Naive thymus-derived CD8-positive, alpha-beta T cell (primary cell): ENCODE measurements at regions not wholly inside any gene's neighbourhood (a gene's known extent, or its start where the extent isn't known, plus 50 kb on each side); places are given as distances from the start of the nearest gene placed in this dataset.

ENCODE experiments used
- ATAC-seq, 2 donors: fragments of 150-1000 bp; cut with Tn5 transposase in 1 of 2; sonication (Bioruptor Pico), chemical (Tn5 transposase) in 1 of 2; 1 replicate in 1 of 2; 2 replicates in 1 of 2; pipeline ENCODE4 v1.10.0; 2021; ENCODE audit warnings: mild to moderate bottlenecking in 2 of 2, moderate library complexity in 2 of 2
- POLR2A ChIA-PET: fragments of 350-600 bp; sonication (Branson Sonifier 250); formaldehyde crosslinking; loops from one replicate; lab custom pipeline; 2021; ENCODE audit warnings: antibody characterized with exemption; lab: Charles Lee
- DNase-seq, 10 donors: peaks; one replicate each; pipeline versions ENCODE4 v3.0.0 to v3.0.0-alpha.2; 2020 to 2022
- H3K27ac Mint-ChIP-seq, 10 donors: one replicate each; pipeline ENCODE4 v1.8.0; 2020 to 2022; ENCODE audit warnings: mild to moderate bottlenecking in 10 of 10, mixed read lengths in 10 of 10, moderate library complexity in 4 of 10, inconsistent platforms in 1 of 10
- H3K27me3 Mint-ChIP-seq, 5 donors: one replicate each; pipeline ENCODE4 v1.8.0; 2021 to 2022; ENCODE audit warnings: mixed read lengths in 5 of 5
- H3K36me3 Mint-ChIP-seq, 3 donors: one replicate each; pipeline ENCODE4 v1.8.0; 2020 to 2022; ENCODE audit warnings: mixed read lengths in 3 of 3, mild to moderate bottlenecking in 2 of 3, inconsistent platforms in 1 of 3
- H3K4me1 Mint-ChIP-seq, 4 donors: one replicate each; pipeline ENCODE4 v1.8.0; 2021 to 2022; ENCODE audit warnings: mixed read lengths in 4 of 4
- H3K4me3 Mint-ChIP-seq, 10 donors: one replicate each; pipeline ENCODE4 v1.8.0; 2020 to 2022; ENCODE audit warnings: mild to moderate bottlenecking in 10 of 10, mixed read lengths in 10 of 10, moderate library complexity in 6 of 10, inconsistent platforms in 1 of 10
- H3K9me3 Mint-ChIP-seq, 9 donors: one replicate each; pipeline ENCODE4 v1.8.0; 2020 to 2022; ENCODE audit warnings: mixed read lengths in 9 of 9, mild to moderate bottlenecking in 3 of 9, inconsistent platforms in 1 of 9, moderate library complexity in 1 of 9

GRCh38 chr9:86516564-86516963 lies 162.4 kb upstream of the TUT7 start:
- no peak for DNase-seq
- ATAC-seq, result no peak
- Mint-ChIP-seq H3K4me1 (no peaks in the 10 kb centered on the region), H3K27ac (no peak overlapping the region), H3K4me3 (no peak overlapping the region), H3K36me3 (no peaks in the 10 kb centered on the region), H3K27me3 (peaks cover 0 to 13% (median 1%) of the 10 kb centered on the region in 5 donors), H3K9me3 (no peaks in the 10 kb centered on the region)
- POLR2A ChIA-PET, result no interaction called here

GRCh38 chr9:86515221-86515620 lies 161.0 kb upstream of the TUT7 start:
- Mint-ChIP-seq H3K27me3 (peaks cover 0 to 10% (median 0%) of the 10 kb centered on the region in 5 donors), H3K27ac (no peak overlapping the region), H3K4me3 (no peak overlapping the region), H3K36me3 (no peaks in the 10 kb centered on the region), H3K9me3 (no peaks in the 10 kb centered on the region), H3K4me1 (no peaks in the 10 kb centered on the region)
- no peak for ATAC-seq
- DNase-seq, result no peak
- POLR2A ChIA-PET, result no interaction called here

DNA sequence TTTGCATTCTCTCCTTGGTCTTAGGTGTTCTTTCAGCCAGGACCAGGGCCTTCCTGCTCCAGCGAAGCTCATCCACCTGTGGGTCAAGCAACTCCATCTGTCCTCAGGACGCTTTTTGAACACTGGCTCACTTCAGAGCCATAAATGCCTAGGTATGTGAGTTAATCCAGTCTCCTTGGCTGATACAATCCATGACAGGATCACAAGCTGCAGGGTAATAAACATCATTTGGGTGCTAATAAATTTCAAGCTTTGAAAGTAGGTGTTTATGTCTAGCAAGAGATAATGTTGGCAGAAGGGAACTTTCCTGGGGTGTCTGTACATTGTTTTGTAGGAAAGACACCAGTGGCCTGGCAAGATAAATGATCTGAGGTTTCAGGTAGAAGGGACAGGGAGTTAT lies 159.2 kb upstream of the TUT7 start:
- Mint-ChIP-seq H3K27ac (no peak overlapping the region), H3K27me3 (peaks cover 0 to 14% (median 0%) of the 10 kb centered on the region in 5 donors), H3K9me3 (no peaks in the 10 kb centered on the region), H3K36me3 (no peaks in the 10 kb centered on the region), H3K4me3 (no peak overlapping the region), H3K4me1 (no peaks in the 10 kb centered on the region)
- POLR2A ChIA-PET, result no interaction called here
- ATAC-seq, result no peak
- no peak for DNase-seq

DNA sequence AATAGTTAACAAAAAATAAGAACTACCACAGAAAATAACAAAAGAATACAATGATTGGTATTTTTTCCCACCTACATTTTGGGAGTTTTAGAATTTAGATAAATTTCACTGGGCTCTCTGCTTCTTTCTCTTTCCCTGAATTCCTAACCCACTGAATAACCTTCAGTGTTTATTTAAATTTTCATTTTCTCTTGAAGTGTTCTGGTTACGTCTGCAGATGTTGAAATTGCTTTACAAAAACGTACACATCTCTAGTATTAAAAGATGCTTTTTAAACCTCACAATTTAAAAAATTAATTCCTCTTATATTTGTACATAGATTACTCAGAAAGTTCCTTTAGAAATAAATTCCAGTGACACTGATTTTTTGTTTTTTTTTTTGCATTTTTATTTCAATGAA lies 158.7 kb upstream of the TUT7 start:
- Mint-ChIP-seq H3K4me3 (no peak overlapping the region), H3K27ac (no peak overlapping the region)
- POLR2A ChIA-PET, result no interaction called here

GRCh38 chr9:86511614-86512360 lies 157.6 kb upstream of the TUT7 start:
- Mint-ChIP-seq H3K36me3 (no peaks in the 10 kb centered on the region), H3K27ac (no peak overlapping the region), H3K9me3 (no peaks in the 10 kb centered on the region), H3K27me3 (peaks cover 0 to 10% (median 2%) of the 10 kb centered on the region in 5 donors), H3K4me3 (no peak overlapping the region), H3K4me1 (no peaks in the 10 kb centered on the region)
- POLR2A ChIA-PET, result no interaction called here
- ATAC-seq (no peak), DNase-seq (no peak)

More for the DNA sequence above, 158.7 kb upstream of the TUT7 start:
- DNase-seq (no peak), ATAC-seq (no peak)
- Mint-ChIP-seq H3K9me3 (no peaks in the 10 kb centered on the region), H3K27me3 (peaks cover 0 to 14% (median 0%) of the 10 kb centered on the region in 5 donors), H3K4me1 (no peaks in the 10 kb centered on the region), H3K36me3 (no peaks in the 10 kb centered on the region)

DNA sequence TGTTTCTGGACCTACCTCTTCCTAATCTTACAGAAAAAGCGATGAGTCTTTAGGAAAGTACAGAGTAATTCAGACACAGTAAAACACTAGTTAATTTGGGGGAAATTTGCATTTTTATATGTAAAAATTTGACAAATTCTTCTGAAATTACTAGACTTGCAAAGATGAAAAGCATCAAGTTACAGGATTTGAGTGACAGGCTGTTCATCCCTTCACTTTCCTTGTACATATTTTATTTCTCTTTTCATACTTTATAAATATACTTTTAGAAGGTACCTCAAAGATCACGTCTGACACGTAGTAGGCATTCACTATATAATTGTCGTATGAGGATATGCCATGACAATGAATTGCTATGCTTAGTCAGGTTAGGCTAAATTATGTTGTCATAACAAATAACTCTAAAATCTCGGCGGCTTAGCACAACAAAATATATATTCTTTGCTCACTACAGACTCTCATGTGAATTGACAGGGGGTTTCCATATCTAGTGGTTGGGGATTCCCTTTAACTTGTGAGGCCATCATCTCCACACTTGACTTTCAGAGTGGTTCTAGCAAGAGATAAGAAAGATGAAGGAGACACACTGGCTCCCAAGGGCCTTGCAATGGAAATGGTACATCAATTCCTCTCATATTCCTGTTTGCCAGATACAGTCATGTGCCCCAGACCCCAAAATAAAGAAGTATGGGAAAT lies 154.1 kb upstream of the TUT7 start:
- no peak overlapping the region for H3K27ac Mint-ChIP-seq
- DNase-seq, result no peak
- no peaks in the 10 kb centered on the region for H3K4me1 Mint-ChIP-seq
- H3K4me3 Mint-ChIP-seq, result no peak overlapping the region
- H3K27me3 Mint-ChIP-seq, result peaks cover 3 to 20% (median 13%) of the 10 kb centered on the region in 5 donors
- H3K36me3 Mint-ChIP-seq, result no peaks in the 10 kb centered on the region
- POLR2A ChIA-PET, result no interaction called here
- H3K9me3 Mint-ChIP-seq, result no peaks in the 10 kb centered on the region
- no peak for ATAC-seq

- peaks cover 7 to 32% (median 16%) of the 10 kb centered on the region in 5 donors for H3K27me3 Mint-ChIP-seq
- no peak for ATAC-seq
- POLR2A ChIA-PET, result no interaction called here
- H3K36me3 Mint-ChIP-seq, result no peaks in the 10 kb centered on the region
- H3K4me3 Mint-ChIP-seq, result no peak overlapping the region
- no peak for DNase-seq
- no peaks in the 10 kb centered on the region for H3K9me3 Mint-ChIP-seq
- no peak overlapping the region for H3K27ac Mint-ChIP-seq
- H3K4me1 Mint-ChIP-seq, result no peaks in the 10 kb centered on the region
Observed at GRCh38 chr9:86507212-86507630, 153.0 kb upstream of the TUT7 start.

- POLR2A ChIA-PET, result no interaction called here
- Mint-ChIP-seq H3K9me3 (no peaks in the 10 kb centered on the region), H3K36me3 (no peaks in the 10 kb centered on the region), H3K4me1 (no peaks in the 10 kb centered on the region), H3K27me3 (peaks cover 16 to 60% (median 22%) of the 10 kb centered on the region in 5 donors), H3K4me3 (no peak overlapping the region), H3K27ac (peak overlapping the region in 1 of 10 donors; percentile 36)
- ATAC-seq (no peak), DNase-seq (no peak)
Observed at GRCh38 chr9:86503942-86504341, 149.7 kb upstream of the TUT7 start.

DNA sequence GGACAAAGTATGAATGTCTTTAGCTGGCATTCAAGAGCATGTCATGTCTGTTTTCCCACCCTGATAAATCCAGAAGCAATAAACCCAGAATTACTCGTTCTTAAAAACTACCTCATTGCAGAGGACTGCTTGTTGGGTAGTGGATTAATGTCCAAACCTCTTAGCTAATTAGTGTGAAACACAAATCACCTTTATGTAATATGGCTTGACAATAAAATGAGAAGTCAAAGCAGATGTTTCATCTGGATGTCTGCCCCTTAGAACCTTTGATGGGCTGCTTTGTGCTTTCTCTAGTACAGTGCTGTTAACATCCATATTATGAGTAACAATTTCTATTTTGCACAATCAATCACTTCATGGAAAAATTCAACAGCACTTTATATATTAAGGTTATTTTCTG lies 149.1 kb upstream of the TUT7 start:
- DNase-seq (no peak), ATAC-seq (no peak)
- POLR2A ChIA-PET, result no interaction called here
- Mint-ChIP-seq H3K27me3 (peaks cover 17 to 66% (median 23%) of the 10 kb centered on the region in 5 donors), H3K4me1 (no peaks in the 10 kb centered on the region), H3K27ac (no peak overlapping the region), H3K36me3 (no peaks in the 10 kb centered on the region), H3K4me3 (no peak overlapping the region), H3K9me3 (no peaks in the 10 kb centered on the region)

- ATAC-seq (no peak), DNase-seq (no peak)
- no peaks in the 10 kb centered on the region for H3K4me1 Mint-ChIP-seq
- H3K9me3 Mint-ChIP-seq, result no peaks in the 10 kb centered on the region
- H3K36me3 Mint-ChIP-seq, result no peaks in the 10 kb centered on the region
- POLR2A ChIA-PET, result no interaction called here
- no peak overlapping the region for H3K27ac Mint-ChIP-seq
- H3K27me3 Mint-ChIP-seq, result peaks cover 17 to 74% (median 24%) of the 10 kb centered on the region in 5 donors
- H3K4me3 Mint-ChIP-seq, result no peak overlapping the region
Observed at GRCh38 chr9:86500667-86501435, 146.6 kb upstream of the TUT7 start.

DNA sequence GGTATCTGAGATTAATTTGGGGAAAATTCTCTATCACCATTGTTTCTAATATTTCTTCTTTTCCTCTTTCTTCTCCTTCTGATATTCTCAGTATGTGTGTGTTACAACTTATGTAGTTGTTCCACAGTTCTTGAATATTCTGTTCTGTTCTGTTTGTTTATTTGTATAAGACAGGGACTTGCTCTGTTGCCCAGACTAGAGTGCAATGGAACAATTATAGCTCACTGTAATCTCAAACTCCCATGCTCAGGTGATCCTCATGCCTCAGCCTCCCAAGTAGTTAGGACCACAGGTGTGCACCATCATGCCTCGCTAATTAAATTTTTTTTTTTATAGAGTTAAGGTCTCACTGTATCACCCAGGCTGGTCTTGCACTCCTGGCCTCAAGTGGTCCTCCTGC lies 145.8 kb upstream of the TUT7 start:
- Mint-ChIP-seq H3K4me3 (no peak overlapping the region), H3K36me3 (no peaks in the 10 kb centered on the region), H3K9me3 (no peaks in the 10 kb centered on the region), H3K27ac (no peak overlapping the region), H3K4me1 (no peaks in the 10 kb centered on the region), H3K27me3 (peaks cover 18 to 71% (median 24%) of the 10 kb centered on the region in 5 donors)
- POLR2A ChIA-PET, result no interaction called here
- DNase-seq (no peak), ATAC-seq (no peak)

- Mint-ChIP-seq H3K9me3 (no peaks in the 10 kb centered on the region), H3K27me3 (peaks cover 7 to 22% (median 9%) of the 10 kb centered on the region in 5 donors), H3K27ac (no peak overlapping the region), H3K4me1 (no peaks in the 10 kb centered on the region), H3K4me3 (no peak overlapping the region), H3K36me3 (no peaks in the 10 kb centered on the region)
- ATAC-seq, result no peak
- POLR2A ChIA-PET, result no interaction called here
- DNase-seq, result no peak
Observed at GRCh38 chr9:86494644-86495111, 140.5 kb upstream of the TUT7 start.
